ENCODE measurements at regions not wholly inside any gene's neighbourhood (a gene's known extent, or its start where the extent isn't known, plus 50 kb on each side); places are given as distances from the start of the nearest gene placed in this dataset.
"Not testable (repeated sequence)": the region's sequence is repeated elsewhere in the genome, so short reads cannot be mapped to it uniquely, and the experiment has no call there.

GRCh38 chr5:42235837-42236236, 187.4 kb upstream of the GHR start:
- DNase-seq (ENCODE audit: low read depth in 1 of 2, low spot score in 1 of 2), result no peak

GRCh38 chr5:42241636-42242035, 181.6 kb upstream of the GHR start:
- DNase-seq (ENCODE audit: low read depth in 1 of 2, low spot score in 1 of 2), result no peak

GRCh38 chr5:42242210-42242609, 181.0 kb upstream of the GHR start:
- DNase-seq (ENCODE audit: low read depth in 1 of 2, low spot score in 1 of 2), result no peak

DNA sequence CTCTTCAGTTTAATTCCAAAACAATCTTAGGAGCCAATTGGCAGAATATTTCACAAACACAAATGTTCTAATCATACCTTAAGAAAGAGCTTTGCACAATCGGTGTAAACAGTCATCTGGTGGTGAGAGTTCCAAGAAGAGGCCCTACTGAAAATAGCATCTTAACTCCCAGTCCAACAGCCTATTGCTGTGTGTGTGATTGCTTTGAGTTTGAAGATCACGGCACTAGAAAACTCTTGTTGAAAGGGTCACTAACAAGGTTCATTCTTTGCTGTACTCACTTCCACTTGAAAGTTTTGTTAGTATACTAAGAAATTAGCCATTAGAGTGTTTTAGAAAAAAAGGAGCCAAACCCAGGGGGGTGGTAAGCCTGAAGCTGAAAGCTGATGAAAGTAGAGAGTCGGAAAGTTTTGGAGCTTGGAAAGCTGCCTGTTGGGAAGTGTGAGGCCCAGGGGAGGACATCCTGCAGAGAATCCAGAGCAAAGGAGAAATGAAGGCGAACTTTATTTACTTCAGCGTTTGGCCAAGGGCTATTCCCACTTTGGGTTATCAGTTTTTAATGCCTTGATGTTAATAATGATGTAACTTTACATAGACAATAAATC, 180.3 kb upstream of the GHR start:
- DNase-seq (ENCODE audit: low read depth in 1 of 2, low spot score in 1 of 2), result no peak

DNA sequence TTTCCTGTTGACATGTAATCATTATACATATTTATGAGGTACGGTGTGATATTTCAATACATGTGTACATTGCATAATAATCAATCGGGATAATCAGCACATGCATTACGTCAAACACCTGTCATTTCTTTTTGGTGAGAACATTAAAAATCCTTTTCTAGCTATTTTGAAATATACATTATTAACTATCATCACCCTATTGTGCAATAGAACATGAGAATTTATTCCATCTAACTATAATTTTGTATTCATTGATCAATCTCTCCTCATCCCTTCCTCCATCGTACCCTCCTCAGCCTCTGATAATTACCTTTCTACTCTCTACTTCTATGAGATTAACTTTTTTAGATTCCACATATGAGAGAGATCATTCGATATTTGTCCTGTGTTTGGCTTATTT, 170.9 kb upstream of the GHR start:
- DNase-seq (ENCODE audit: low read depth in 1 of 2, low spot score in 1 of 2), result no peak

GRCh38 chr5:42259914-42260313, 163.3 kb upstream of the GHR start:
- not testable (repeated sequence) for DNase-seq (ENCODE audit: low read depth in 1 of 2, low spot score in 1 of 2)

DNA sequence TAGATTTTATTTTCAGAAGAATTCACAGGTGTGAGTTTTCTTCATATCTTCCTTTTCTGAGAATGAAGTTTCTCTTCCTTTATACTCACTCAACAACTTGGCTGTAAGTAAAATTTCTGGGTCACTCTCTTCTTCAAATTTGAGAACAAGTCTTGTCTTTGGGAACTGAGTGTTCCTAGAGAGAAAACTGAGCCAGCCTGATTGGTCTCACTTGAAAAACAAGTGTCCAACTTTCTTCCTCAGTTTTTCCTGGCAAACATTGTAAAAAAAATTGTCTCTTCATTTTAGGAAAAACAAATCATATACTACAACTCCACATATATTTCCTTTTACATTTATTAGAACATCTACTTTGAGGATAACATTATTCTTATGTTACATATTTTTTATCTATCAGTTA, 156.1 kb upstream of the GHR start:
- no peak for DNase-seq (ENCODE audit: low read depth in 1 of 2, low spot score in 1 of 2)

GRCh38 chr5:42268170-42268569, 155.1 kb upstream of the GHR start:
- DNase-seq (ENCODE audit: low read depth in 1 of 2, low spot score in 1 of 2), result not testable (repeated sequence)

DNA sequence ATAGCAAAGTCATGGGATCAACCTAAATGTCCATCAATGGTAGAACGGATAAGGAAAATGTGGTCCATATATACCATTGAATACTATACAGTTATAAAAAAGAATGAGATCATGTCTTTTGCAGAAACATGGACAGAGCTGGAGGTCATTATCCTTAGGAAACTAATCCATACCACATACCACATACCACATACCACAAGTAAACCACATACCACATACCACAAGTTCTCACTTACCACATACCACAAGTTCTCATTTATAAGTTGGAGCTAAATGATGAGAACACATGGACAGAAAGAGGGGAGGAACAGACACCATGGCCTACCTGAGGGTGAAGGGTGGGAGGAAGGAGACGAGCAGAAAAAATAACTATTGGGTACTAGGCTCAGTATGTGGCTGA, 154.6 kb upstream of the GHR start:
- DNase-seq (ENCODE audit: low read depth in 1 of 2, low spot score in 1 of 2), result no peak

DNA sequence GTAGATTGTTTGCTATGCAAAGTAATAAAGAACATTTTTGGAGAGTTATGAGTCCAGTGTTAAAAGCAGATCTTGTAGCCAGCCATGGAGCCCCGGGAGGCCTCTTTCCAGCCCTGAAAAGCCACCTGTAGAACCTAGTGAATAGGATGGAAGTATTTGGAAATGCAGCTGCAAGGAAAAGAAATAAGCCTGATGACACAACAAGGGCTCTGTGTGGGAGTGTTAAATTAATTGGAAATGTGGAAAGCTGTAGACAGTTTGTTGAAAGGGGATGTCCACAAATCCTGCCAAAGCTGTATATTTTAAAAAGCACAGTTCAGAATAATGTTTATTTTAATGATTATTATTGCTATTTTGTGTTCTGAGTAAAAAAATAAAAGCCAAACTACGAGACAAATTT, 152.5 kb upstream of the GHR start:
- no peak for DNase-seq (ENCODE audit: low read depth in 1 of 2, low spot score in 1 of 2)

- DNase-seq (ENCODE audit: low read depth in 1 of 2, low spot score in 1 of 2), result no peak
Observed at GRCh38 chr5:42274913-42275312, 148.3 kb upstream of the GHR start.

DNA sequence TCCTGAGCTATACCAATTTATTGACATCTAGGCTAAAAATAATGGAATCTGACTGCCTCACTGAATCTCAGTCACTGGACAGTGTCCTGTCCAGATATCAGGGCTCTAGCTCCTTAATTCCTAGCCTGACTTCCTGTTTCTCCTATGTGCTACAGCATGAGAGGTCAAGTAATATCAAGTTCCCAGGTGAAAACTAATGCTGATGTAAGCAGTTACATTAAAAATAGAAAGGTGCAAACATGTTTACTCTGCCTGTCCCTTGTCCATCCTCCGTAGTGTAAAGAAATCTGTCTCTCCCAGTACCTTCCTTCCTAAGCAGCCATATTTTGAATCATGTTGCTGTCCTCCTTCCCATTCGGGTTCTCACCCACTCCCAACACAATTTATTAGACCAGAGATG, 145.9 kb upstream of the GHR start:
- no peak for DNase-seq (ENCODE audit: low read depth in 1 of 2, low spot score in 1 of 2)

DNA sequence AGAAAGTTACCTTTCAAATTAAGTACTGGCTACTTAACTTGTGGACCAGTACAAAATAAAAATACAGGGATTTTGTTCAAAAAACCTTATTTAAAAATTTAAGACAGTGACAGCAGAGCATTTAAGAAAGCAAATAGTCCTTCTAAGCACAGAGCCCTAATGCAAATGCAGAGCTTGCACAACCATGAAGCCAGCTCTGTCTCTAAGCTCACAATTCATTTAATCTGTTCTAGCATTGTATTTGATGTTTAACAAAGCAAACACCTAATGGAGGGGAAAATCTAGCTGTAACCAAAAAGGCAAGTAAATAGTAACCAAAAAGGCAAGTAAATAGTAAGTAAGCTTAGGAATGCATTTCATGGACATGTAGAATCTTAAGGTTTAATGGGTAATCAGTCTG, 138.7 kb upstream of the GHR start:
- no peak for DNase-seq (ENCODE audit: low read depth in 1 of 2, low spot score in 1 of 2)

- no peak for DNase-seq (ENCODE audit: low read depth in 1 of 2, low spot score in 1 of 2)
Observed at GRCh38 chr5:42285230-42285629, 138.0 kb upstream of the GHR start.

DNA sequence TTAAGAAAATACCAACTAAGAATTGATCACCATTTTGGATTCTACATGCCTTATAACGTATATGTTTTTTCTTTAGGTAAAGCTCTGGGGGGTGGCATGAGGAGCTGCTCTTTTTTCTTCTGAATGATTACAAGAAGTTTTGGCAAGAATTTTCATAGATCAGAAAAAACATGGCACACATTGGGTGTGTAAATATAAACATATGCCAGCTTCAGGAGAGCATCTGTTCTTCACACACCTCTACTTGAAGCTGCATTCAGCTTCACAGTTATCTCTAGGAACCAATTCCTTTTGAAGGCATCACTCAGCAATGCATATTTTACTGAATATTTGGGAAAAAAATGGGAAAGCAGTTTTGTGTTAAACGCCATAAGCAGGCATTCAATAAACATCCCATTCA, 122.7 kb upstream of the GHR start:
- no peak for DNase-seq (ENCODE audit: low read depth in 1 of 2, low spot score in 1 of 2)

- no peak for DNase-seq (ENCODE audit: low read depth in 1 of 2, low spot score in 1 of 2)
Observed at GRCh38 chr5:42301349-42301748, 121.9 kb upstream of the GHR start.

DNA sequence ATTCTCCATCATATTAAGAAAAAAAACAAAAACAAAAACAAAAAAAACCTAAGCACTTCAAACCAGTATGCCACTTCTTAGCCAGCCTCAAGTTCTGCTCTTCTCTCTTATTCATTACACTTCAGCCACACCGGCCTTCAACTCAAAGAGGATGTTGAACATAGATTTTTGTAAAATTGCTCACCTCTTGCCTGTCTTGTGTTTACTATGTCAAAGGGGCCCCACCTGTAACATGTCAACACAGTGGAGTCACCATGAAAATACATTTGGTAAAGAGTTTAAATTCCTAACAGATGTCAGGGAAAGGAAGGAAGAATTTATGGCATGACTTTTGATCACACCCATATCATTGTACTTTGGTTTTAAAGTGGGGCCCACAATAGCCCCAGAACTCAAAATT, 121.1 kb upstream of the GHR start:
- DNase-seq (ENCODE audit: low read depth in 1 of 2, low spot score in 1 of 2), result no peak

GRCh38 chr5:42306287-42306686, 117.0 kb upstream of the GHR start:
- no peak for DNase-seq (ENCODE audit: low read depth in 1 of 2, low spot score in 1 of 2)

DNA sequence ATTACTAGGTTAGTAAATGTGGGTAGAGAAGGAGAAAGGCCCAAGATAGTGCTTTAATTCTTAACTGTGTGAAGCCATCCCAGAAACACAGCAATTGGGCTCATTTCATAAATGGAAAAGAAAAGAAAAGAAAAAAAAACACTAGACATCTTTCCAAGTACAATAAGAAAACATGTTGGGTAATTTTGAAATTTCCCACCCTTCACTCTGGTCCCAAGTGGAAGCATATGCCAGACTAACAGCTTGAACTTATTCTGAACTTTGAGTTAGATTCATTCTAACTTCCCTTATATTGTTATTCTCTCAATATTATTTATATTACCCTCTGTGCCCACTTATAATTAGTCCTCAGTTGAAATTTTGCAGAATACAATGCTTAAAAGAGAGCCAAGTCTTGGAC, 113.4 kb upstream of the GHR start:
- DNase-seq (ENCODE audit: low read depth in 1 of 2, low spot score in 1 of 2), result no peak

- no peak for DNase-seq (ENCODE audit: low read depth in 1 of 2, low spot score in 1 of 2)
Observed at GRCh38 chr5:42315214-42315613, 108.0 kb upstream of the GHR start.

- no peak for DNase-seq (ENCODE audit: low read depth in 1 of 2, low spot score in 1 of 2)
Observed at GRCh38 chr5:42317575-42317974, 105.7 kb upstream of the GHR start.

- not testable (repeated sequence) for DNase-seq (ENCODE audit: low read depth in 1 of 2, low spot score in 1 of 2)
Observed at GRCh38 chr5:42319546-42319945, 103.7 kb upstream of the GHR start.

DNA sequence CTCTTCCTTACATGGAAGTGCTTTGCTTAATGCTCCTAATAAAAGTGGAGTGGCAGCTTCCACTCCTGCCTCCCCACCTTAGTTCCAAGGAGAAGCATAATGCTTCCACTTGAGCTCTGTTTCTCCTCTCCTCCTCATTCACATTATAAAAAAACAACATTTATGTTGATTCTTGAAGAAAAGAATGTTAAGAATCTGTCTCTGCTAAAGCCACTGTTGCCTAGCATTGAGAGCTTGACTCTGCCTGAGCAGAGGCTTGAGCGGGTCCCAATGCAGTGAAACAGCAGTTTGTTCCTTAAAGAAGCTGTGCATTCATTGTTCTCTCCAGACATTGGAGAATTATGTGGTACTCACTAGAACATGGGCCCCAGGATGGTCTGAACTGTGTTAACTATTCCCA, 101.5 kb upstream of the GHR start:
- DNase-seq (ENCODE audit: low read depth in 1 of 2, low spot score in 1 of 2), result no peak

- DNase-seq (ENCODE audit: low read depth in 1 of 2, low spot score in 1 of 2), result no peak
Observed at GRCh38 chr5:42337143-42337542, 86.1 kb upstream of the GHR start.

Data from activated CD4-positive, alpha-beta T cell treated with anti-CD3 and anti-CD28 coated beads, Interleukin-2, amount 50 U/mL, for 24 hours (primary cell).